Left colon (tissue), 2 donors: ENCODE measurements at regions not wholly inside any gene's neighbourhood (a gene's known extent, or its start where the extent isn't known, plus 50 kb on each side); places are given as distances from the start of the nearest gene placed in this dataset.

Source experiments
- ATAC-seq: fragments of 200-7000 bp; cut with Tn5 transposase; one replicate; pipeline ENCODE4 v1.9.1; 2020; ENCODE audit warnings: mild to moderate bottlenecking, moderate library complexity
- DNase-seq, 2 donors: peaks; one replicate each; pipeline ENCODE4 v3.0.0-alpha.2; 2020
- intact Hi-C, 2 donors: fragments of 100-400 bp; cut with DNase I in 1 of 2; cut with micrococcal nuclease in 1 of 2; formaldehyde crosslinking; loops; one replicate each; pipeline versions ENCODE4 v1.11.2 to v1.14.0; 2022; cut with DNase I, micrococcal nuclease
- donor health status: DM: no; HTN: no; CAD: no.
- donor health status: DM: yes; HTN: yes; CAD: no.

DNA sequence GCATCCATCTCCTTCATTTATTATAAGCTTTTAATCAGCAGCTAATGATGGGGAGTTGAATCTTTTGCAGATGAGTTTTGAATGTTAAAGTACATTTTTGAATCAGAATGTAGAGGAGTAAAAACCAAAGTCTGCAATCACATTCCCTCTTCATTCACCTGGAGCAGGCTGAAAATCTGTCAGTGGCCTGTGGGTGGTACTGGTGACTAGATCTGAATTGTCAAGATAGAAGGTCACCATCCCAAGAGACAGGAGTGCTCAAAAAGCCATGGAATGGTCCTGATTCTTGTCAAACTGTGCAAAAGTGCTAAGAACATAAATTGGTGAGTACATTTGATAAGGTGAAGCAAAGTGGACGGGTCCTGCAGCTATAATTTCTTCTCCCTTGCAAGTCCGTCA is 881.3 kb upstream of the NR2F2 start:
- DNase-seq (no peak), ATAC-seq (no peak)
- intact Hi-C loops = no loop called here

DNA sequence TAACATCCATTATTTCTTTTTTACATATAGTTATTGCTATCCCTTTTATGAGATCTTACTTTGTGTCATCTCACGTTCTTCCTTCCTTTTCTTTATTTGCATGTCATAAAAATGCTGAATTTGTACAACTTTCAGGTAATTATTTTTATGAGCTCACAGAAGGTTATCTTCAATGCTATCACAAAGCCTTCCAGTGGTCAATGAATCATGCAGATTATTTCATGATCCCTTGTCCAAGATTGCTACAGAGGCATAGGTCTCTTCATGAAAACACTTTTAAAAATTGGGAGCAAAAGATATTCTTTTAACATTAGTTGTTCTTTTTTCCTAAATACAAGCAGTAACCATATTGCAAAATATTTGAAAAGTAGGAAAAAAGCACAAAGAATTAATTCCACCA is 880.1 kb upstream of the NR2F2 start:
- intact Hi-C loops = no loop called here
- no peak for DNase-seq
- ATAC-seq = no peak

DNA sequence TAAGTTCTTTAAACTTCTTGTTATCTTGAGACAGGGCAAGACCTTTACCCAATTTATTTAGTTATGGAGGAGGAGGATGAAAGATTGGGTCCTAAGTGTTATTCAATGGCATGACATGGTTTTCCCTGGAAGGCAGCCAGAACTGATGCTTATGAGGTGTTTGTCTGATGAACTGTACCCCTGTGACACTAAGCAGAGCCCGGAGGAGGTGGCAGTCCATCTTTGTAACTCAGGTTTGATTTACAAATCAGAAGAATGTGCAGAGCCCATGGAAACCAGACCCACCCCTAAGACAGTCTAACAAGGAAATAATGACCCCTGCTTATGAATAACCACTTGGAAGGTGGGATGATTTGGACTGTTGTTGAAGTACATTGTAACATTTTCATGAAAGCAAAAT is 878.6 kb upstream of the NR2F2 start:
- no peak for DNase-seq
- ATAC-seq = no peak
- intact Hi-C loops = no loop called here

DNA sequence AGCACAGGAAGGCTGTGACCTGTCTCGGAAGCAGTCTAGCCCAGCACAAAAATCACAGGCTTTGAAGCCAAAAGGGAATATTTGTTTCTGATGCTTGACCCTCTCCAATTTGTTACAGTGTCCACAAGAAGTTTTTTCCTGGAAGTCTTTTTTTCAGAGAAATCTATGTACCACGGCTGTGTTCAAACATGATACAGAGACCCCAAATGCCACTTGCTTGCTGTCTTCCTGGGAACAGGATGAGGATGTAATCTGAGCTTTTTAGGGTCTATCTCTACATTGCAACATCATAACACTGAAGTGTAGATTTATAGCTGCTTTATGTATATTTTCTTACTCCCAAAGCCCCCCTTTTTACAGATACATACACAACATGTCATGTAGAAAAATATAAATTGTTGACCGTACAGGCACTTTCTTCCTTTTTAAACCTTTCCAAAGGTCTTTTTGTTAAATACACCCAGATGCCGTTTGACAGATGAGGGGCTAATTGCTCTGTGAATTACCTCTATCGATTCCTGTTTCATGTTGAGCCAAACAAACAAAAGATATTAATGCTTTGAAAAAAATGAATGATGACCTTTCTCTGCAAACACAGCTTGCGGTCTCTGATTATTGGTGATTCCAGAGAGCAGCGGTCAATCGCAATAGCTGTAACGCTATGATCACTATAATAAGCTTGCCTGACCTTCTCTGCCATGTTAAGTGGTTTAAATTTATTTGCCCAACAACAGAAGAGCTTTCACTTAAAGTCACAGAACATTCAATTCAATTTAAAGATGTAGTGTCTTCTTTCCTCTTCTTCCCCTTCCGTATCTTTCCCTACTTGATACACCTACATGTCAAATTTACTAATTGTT is 875.9 kb upstream of the NR2F2 start:
- no peak for DNase-seq
- no peak for ATAC-seq
- intact Hi-C loops = no loop called here

DNA sequence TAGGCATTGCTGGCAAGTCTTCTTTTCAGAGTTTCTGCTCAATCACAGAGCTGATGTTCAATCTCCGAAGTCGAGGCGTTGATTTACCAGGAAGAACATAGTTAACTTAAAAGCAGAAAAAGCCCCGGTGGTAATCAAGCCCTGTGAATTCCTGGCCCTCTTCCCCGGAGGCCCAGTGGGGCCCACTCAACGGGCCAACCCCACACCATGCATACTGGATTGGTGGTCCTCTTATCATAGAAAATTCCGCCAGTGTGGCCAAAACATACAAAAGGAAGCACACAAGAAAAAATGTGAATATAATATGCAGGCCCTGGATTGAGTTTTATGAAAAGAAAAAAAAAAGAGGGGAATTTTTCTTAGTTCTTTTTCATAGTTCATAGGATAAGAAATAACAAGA is 873.0 kb upstream of the NR2F2 start:
- DNase-seq (no peak), ATAC-seq (no peak)
- intact Hi-C loops = no loop called here

DNA sequence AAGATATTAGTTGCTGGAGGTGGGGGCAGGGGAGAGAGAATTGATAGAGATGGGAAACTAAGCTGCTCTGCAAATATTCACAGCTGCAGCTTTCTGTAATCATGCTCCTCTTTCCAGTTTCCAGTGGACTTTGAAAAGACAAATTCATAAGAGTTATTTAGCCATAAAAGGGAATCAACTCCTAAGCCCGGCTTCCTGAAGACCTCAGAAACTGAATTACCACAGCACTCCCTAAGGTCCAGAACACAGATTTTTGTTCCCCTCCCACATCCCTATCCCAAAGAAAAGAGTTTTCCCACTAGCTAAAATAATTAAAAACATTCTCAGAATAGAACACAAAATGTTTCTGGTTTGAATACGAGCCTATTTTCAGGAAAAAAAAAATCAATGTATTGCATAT is 871.8 kb upstream of the NR2F2 start:
- ATAC-seq (no peak), DNase-seq (no peak)
- intact Hi-C loops = no loop called here

DNA sequence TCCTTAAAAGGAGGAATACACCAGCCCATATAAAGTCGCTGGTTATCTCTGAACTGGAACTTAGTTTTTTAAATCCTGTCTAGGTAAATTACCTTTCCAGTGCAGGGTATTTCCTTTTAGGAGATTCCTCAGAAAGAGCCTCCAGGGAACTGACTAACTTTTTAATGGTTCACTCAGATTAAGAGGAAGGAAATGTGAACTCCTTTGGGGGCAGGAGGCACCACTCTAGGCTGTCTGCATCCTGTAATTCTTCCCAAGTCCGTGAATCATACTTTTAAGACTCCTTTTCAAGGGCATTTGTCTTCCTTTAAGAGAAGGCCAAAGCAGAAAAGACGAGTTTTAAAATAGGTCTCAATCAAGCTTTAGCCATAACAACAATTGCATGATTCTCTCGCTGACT is 871.2 kb upstream of the NR2F2 start:
- DNase-seq (no peak), ATAC-seq (no peak)
- intact Hi-C loops = no loop called here

DNA sequence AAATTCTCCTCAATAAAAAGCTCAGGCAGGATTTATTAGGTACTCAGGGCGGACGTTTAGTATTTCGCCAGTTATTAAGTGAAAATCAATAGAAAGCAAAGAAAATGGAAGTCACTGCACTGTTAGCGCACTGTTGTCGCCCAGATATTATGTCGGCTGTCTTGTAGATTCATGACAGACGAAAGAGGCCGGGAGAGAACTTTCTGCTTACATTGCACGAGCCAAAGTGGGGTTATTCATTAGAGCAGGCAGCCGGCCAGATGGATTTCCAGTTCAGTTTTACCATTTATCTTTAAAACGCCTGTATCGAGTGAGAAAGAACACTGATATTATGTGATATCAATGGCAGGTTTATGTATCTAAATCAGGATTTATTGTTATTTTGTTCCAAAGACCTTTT is 866.0 kb upstream of the NR2F2 start:
- ATAC-seq (no peak), DNase-seq (no peak)
- intact Hi-C loops = no loop called here

DNA sequence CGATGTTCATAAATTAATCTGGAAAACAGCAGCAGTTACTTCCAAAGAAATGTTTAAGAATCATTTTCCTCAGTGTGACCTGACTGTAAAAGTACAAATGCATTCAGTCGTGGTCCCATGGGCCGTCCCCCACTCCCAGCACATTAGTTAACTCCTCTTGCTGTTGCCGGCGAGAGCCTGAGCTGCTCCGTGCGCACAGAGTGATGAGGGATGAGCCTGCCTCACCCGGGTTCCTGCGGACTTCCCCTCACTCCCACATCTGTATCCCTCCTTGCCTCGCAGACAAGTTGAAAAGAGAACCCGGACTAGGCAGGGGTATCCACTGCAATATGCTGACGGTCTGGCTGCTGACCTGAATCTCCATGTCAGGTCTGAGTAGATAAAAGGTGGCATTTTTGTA is 861.7 kb upstream of the NR2F2 start:
- ATAC-seq (no peak), DNase-seq (no peak)
- intact Hi-C loops = no loop called here

DNA sequence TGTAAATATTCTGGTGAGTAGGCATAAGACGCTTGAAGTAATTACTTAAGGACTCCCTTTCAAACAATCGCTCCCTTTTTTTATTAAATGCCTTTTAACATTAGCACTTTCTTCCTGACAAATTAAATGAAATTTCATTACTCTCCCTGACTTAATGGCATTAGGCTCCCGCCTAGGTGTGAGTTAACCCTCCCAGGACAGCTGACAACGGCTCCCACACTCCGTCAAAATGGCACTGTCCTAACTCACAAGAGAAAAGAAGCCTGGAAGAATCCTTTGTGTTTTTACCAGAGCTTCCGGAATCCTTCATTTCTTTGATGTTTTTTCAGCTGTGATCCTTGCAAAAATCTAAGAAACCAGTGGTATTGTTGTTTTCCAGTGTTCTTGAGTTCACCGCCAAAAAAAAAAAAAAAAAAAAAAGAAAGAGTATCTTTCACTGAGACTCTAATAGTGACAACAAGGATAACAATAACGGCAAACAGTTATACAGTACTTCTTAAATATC is 861.0 kb upstream of the NR2F2 start:
- ATAC-seq = no peak
- DNase-seq = no peak
- intact Hi-C loops = no loop called here

DNA sequence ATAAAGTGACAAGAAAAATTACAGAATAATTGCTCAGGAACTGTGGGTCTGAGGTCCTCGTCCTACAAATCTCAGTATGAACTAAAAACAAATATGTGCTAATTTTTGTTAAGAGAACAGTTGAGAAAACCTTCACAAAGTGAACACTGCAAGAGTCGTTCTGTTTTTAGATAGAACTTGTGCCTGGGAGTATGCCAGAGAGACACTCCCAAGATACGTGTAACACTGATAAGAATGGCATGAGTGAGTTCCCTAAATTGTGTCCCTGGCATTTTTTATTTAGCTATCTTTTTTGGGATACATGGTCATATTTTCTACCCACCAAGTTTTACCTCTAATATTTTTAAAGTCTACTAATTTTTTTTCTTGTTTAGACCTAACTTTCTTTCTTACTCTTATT is 860.0 kb upstream of the NR2F2 start:
- no peak for DNase-seq
- intact Hi-C loops = no loop called here
- ATAC-seq = no peak

DNA sequence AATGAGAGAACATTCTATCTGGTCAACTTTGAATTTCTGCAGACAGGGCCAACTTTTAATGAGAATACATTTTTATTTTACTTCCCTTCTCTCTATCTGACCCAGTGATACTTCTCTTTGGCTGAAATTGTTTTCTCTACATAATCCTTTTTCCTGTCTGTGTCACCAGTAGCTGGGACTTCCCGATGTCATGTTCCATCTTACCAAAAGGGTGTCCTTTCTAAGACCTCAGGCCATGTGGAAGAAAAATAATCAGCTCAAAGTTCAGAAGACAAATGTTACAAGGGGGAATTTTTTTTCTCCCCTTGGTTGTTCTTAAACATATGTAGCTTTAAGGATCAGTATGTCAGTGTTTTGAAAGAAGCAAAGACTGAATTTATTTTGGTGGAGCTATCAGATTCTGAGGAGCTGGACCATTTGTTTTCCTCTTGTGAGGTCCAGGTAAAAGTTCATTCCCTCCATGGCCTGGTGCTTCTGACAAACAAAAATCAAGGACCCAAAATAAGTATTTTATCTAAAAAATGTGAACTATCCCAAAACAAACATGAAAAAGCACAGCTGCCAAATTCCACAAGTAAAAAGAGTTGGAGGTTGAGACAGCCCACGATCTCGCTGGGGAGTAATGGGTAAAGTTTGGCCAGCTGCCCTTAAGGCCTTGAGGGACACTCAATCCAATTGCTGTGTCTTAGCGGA is 859.4 kb upstream of the NR2F2 start:
- DNase-seq (no peak), ATAC-seq (no peak)
- intact Hi-C loops = no loop called here

DNA sequence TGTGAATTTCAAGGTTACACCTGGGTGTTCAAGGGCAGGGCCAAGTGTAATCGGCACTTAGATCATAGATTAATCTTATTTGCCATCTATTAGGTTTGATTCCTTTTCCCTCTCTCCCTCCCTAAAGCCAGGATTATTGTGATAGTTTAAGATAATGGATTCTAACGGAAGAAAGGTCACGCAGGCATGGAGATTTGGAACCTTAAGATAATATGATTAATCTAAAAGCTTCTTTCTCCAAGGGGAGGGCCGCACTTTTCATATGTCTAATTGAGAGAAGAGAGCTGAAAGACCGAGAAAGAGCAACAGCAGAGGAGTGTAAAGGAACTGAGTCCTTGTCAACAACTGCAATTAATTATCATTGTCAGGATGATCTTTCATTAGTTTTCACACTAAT is 858.8 kb upstream of the NR2F2 start:
- intact Hi-C loops = no loop called here
- DNase-seq = no peak
- no peak for ATAC-seq

DNA sequence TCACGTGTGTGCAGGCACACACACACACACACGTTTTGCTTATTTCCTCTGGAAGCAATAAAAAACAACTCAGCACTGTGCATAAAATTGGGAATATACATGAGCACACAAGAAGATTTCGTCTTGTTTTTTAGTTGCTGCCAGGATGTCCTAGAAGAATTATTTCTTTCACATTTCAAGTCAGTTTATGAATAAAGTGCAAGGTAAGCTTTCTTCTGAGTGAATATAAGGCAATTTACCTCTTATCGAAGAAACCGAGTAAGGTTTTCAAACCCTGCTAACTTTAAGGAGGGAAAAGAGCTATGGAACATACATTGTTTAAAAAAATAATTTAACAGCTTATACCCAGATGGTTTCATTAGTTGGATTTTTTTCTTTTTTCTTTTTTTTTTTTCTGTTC is 855.4 kb upstream of the NR2F2 start:
- intact Hi-C loops = no loop called here
- DNase-seq (no peak), ATAC-seq (no peak)

DNA sequence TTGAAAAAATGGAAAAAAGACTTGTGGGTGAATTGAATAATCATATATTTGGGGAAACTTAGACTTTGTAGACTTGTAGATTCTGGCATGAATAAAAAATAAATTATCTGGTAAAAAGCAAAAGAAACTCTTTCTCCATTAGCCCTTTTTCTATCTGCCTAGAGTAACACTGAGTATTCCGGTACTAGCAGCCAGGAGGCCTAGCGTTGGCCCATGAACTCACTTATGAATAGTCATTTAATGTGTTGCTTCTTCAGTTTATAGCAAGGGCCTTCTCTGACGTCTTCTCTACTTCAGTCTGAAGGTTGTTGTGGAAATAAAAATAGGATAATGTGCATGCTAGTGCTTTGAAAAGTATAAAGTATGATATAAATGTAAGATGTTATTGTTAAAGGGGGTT is 851.2 kb upstream of the NR2F2 start:
- intact Hi-C loops = no loop called here
- DNase-seq (no peak), ATAC-seq (no peak)

DNA sequence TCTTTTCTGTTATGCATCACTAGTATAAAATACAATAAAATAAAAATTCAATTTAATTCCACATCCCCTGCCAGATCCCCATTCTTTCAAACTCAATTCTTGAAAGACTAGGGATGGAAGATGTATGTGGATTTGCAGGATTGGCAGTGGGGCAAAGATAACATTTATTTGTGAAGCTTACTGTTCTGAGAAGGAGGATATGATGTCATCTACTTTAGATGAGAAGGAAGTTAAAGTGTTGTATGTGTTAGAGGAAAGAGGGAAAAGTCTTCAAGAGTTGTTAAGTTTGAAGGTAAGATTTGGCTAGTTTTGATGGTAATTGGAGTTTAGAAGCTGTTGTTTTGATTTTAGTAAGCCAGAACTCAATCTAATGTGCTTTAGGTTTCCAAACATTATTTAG is 845.1 kb upstream of the NR2F2 start:
- ATAC-seq = no peak
- intact Hi-C loops = no loop called here
- no peak for DNase-seq

DNA sequence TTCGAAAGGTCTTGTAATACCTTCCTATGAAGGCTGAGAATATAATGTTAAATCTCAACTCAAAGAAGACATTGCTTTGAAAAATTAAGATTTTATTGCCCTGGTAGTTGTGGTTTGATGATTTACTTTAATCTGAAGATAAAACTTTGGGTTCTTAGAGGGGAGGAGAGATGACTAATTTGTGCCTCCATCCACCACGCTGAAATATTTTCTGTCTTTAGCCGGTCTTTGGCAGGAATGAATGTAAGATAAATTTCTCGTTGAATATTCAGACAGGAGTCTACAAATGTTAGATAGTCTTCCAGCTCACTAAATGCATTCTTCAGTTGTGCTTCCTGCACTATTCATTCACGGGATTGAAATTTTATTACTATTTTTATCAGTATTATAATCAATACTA is 844.3 kb upstream of the NR2F2 start:
- no peak for DNase-seq
- intact Hi-C loops = no loop called here
- no peak for ATAC-seq

DNA sequence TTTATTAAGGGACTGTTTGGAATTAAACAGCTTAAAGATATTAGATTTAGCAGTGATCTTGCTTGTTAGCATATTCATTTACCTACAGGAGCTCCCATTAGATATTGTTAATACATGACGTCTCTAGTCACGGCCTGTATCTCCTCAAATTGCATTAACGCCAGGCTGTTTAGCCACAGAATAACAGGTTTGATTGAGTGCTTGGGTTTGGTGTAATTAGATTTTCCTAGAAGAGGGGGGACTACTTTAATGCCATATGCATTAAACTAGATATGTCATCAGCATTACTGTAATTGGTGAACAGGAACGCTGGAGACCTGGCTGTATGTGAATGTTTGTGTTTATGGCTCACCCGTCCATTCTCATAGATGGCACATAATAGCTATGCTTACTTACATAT is 841.4 kb upstream of the NR2F2 start:
- intact Hi-C loops = no loop called here
- no peak for DNase-seq
- ATAC-seq = no peak

DNA sequence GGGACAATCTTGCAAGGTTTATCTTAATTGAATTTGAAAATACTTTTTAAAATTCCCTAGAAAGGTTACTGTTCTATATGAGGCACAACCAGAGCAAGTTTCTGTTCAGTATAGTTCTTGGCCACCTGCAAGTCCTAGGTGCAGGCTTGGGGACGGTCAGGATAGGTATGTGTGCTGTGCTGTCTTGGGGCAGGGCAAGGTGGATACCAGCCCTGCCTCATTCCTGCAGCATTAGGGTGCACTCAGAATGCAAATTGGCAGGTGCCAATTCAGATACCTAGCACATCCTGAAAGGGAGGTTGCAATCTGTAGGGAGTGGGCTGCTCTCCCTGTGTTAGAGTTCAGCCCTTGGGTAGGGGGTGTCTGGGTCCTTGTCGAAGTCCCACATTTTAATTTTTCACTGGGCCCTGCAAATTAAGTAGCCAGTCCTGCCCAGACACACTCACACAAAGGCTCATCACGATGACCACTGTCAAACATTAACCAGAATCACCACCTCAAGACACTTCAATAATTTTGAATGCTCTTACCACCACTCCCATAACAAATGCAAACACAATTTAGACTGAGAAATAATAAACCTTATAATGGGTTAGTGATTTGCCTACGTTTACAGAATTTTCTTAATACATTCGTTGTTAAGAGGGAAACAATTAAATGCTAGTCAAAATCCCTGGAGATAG is 838.0 kb upstream of the NR2F2 start:
- intact Hi-C loops = no loop called here
- ATAC-seq = no peak
- DNase-seq = no peak

DNA sequence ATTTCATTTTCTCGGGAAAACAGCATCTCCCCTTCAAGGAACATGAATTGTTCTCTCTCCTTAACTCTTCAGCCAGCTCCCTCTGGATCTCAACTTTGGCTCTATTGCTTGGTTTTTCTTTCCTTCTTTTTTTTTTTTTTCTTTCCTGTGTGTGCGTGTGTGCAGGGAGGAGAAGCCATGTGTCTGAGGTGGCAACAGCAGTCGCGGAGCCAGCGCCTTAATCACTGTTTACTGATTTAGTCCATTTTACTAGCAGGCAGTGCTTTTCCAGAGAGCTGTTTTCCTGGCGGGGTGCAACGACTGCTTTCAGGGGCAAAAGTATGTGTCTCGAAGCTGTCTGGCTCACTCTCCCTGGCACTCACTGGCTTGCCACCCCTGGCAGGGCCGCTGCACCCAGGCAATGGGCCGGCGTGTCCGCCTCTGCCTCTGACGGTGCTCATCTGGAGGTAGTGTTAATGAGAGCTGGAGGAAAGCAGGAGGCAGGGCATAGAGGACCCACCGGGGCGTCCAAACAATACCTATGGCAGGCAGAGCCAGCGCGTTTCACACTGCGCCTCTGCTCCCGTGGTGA is 835.4 kb upstream of the NR2F2 start:
- ATAC-seq (no peak), DNase-seq (no peak)
- intact Hi-C loops = no loop called here
